ENCODE measurements at regions not wholly inside any gene's neighbourhood (a gene's known extent, or its start where the extent isn't known, plus 50 kb on each side); places are given as distances from the start of the nearest gene placed in this dataset.

GRCh38 chr5:125106271-125106670 lies 359.8 kb upstream of the ZNF608 start:
- no peak overlapping the region for H3K27ac ChIP-seq (ENCODE audit: low read depth, low read length)
- no peak overlapping the region for H3K9ac ChIP-seq (ENCODE audit: low read depth in 1 of 3, low read length in 3 of 3)
- no peaks in the 10 kb centered on the region for H3K9me3 ChIP-seq (ENCODE audit: control insufficient read depth in 3 of 3, low read length in 3 of 3)
- H3K36me3 ChIP-seq (ENCODE audit: control insufficient read depth in 3 of 3, insufficient read depth in 3 of 3, low read length in 3 of 3), result no peaks in the 10 kb centered on the region
- no peak overlapping the region for H3K4me3 ChIP-seq (ENCODE audit: low read length in 3 of 3)
- no peaks in the 10 kb centered on the region for H3K27me3 ChIP-seq (ENCODE audit: control insufficient read depth in 3 of 3, insufficient read depth in 3 of 3, low read length in 3 of 3)
- H3K4me1 ChIP-seq (ENCODE audit: control insufficient read depth in 3 of 3, insufficient read depth in 3 of 3, low read length in 3 of 3), result no peaks in the 10 kb centered on the region

GRCh38 chr5:125106881-125107280 lies 360.4 kb upstream of the ZNF608 start:
- H3K9ac ChIP-seq (ENCODE audit: low read depth in 1 of 3, low read length in 3 of 3), result no peak overlapping the region
- H3K27ac ChIP-seq (ENCODE audit: low read depth, low read length), result no peak overlapping the region
- no peaks in the 10 kb centered on the region for H3K27me3 ChIP-seq (ENCODE audit: control insufficient read depth in 3 of 3, insufficient read depth in 3 of 3, low read length in 3 of 3)
- H3K4me3 ChIP-seq (ENCODE audit: low read length in 3 of 3), result no peak overlapping the region
- H3K36me3 ChIP-seq (ENCODE audit: control insufficient read depth in 3 of 3, insufficient read depth in 3 of 3, low read length in 3 of 3), result no peaks in the 10 kb centered on the region
- H3K9me3 ChIP-seq (ENCODE audit: control insufficient read depth in 3 of 3, low read length in 3 of 3), result no peaks in the 10 kb centered on the region
- no peaks in the 10 kb centered on the region for H3K4me1 ChIP-seq (ENCODE audit: control insufficient read depth in 3 of 3, insufficient read depth in 3 of 3, low read length in 3 of 3)

GRCh38 chr5:125109293-125109692 lies 362.9 kb upstream of the ZNF608 start:
- Histone ChIP-seq H3K27ac (ENCODE audit: low read depth, low read length) (no peak overlapping the region), H3K4me3 (ENCODE audit: low read length in 3 of 3) (no peak overlapping the region)

GRCh38 chr5:125109816-125110215 lies 363.4 kb upstream of the ZNF608 start:
- Histone ChIP-seq H3K9ac (ENCODE audit: low read depth in 1 of 3, low read length in 3 of 3) (no peak overlapping the region), H3K4me3 (ENCODE audit: low read length in 3 of 3) (no peak overlapping the region), H3K9me3 (ENCODE audit: control insufficient read depth in 3 of 3, low read length in 3 of 3) (no peaks in the 10 kb centered on the region), H3K27me3 (ENCODE audit: control insufficient read depth in 3 of 3, insufficient read depth in 3 of 3, low read length in 3 of 3) (no peaks in the 10 kb centered on the region), H3K27ac (ENCODE audit: low read depth, low read length) (no peak overlapping the region), H3K4me1 (ENCODE audit: control insufficient read depth in 3 of 3, insufficient read depth in 3 of 3, low read length in 3 of 3) (no peaks in the 10 kb centered on the region), H3K36me3 (ENCODE audit: control insufficient read depth in 3 of 3, insufficient read depth in 3 of 3, low read length in 3 of 3) (no peaks in the 10 kb centered on the region)

More at GRCh38 chr5:125109293-125109692, 362.9 kb upstream of the ZNF608 start:
- no peaks in the 10 kb centered on the region for H3K4me1 ChIP-seq (ENCODE audit: control insufficient read depth in 3 of 3, insufficient read depth in 3 of 3, low read length in 3 of 3)
- H3K36me3 ChIP-seq (ENCODE audit: control insufficient read depth in 3 of 3, insufficient read depth in 3 of 3, low read length in 3 of 3), result no peaks in the 10 kb centered on the region
- no peak overlapping the region for H3K9ac ChIP-seq (ENCODE audit: low read depth in 1 of 3, low read length in 3 of 3)
- H3K9me3 ChIP-seq (ENCODE audit: control insufficient read depth in 3 of 3, low read length in 3 of 3), result no peaks in the 10 kb centered on the region
- no peaks in the 10 kb centered on the region for H3K27me3 ChIP-seq (ENCODE audit: control insufficient read depth in 3 of 3, insufficient read depth in 3 of 3, low read length in 3 of 3)

GRCh38 chr5:125112196-125112595 lies 365.8 kb upstream of the ZNF608 start:
- Histone ChIP-seq H3K9me3 (ENCODE audit: control insufficient read depth in 3 of 3, low read length in 3 of 3) (no peaks in the 10 kb centered on the region), H3K27ac (ENCODE audit: low read depth, low read length) (no peak overlapping the region), H3K36me3 (ENCODE audit: control insufficient read depth in 3 of 3, insufficient read depth in 3 of 3, low read length in 3 of 3) (no peaks in the 10 kb centered on the region), H3K4me3 (ENCODE audit: low read length in 3 of 3) (no peak overlapping the region), H3K4me1 (ENCODE audit: control insufficient read depth in 3 of 3, insufficient read depth in 3 of 3, low read length in 3 of 3) (no peaks in the 10 kb centered on the region), H3K9ac (ENCODE audit: low read depth in 1 of 3, low read length in 3 of 3) (no peak overlapping the region), H3K27me3 (ENCODE audit: control insufficient read depth in 3 of 3, insufficient read depth in 3 of 3, low read length in 3 of 3) (no peaks in the 10 kb centered on the region)

GRCh38 chr5:125113328-125113727 lies 366.9 kb upstream of the ZNF608 start:
- no peak overlapping the region for H3K9ac ChIP-seq (ENCODE audit: low read depth in 1 of 3, low read length in 3 of 3)
- no peaks in the 10 kb centered on the region for H3K36me3 ChIP-seq (ENCODE audit: control insufficient read depth in 3 of 3, insufficient read depth in 3 of 3, low read length in 3 of 3)
- H3K27ac ChIP-seq (ENCODE audit: low read depth, low read length), result no peak overlapping the region
- H3K9me3 ChIP-seq (ENCODE audit: control insufficient read depth in 3 of 3, low read length in 3 of 3), result no peaks in the 10 kb centered on the region
- H3K27me3 ChIP-seq (ENCODE audit: control insufficient read depth in 3 of 3, insufficient read depth in 3 of 3, low read length in 3 of 3), result no peaks in the 10 kb centered on the region
- H3K4me3 ChIP-seq (ENCODE audit: low read length in 3 of 3), result no peak overlapping the region
- H3K4me1 ChIP-seq (ENCODE audit: control insufficient read depth in 3 of 3, insufficient read depth in 3 of 3, low read length in 3 of 3), result no peaks in the 10 kb centered on the region

GRCh38 chr5:125115195-125115525 lies 368.7 kb upstream of the ZNF608 start:
- no peak overlapping the region for H3K9ac ChIP-seq (ENCODE audit: low read depth in 1 of 3, low read length in 3 of 3)
- no peaks in the 10 kb centered on the region for H3K36me3 ChIP-seq (ENCODE audit: control insufficient read depth in 3 of 3, insufficient read depth in 3 of 3, low read length in 3 of 3)
- H3K27me3 ChIP-seq (ENCODE audit: control insufficient read depth in 3 of 3, insufficient read depth in 3 of 3, low read length in 3 of 3), result no peaks in the 10 kb centered on the region
- no peaks in the 10 kb centered on the region for H3K4me1 ChIP-seq (ENCODE audit: control insufficient read depth in 3 of 3, insufficient read depth in 3 of 3, low read length in 3 of 3)
- H3K4me3 ChIP-seq (ENCODE audit: low read length in 3 of 3), result peak overlapping the region in 1 of 3 donors; percentile 33
- H3K27ac ChIP-seq (ENCODE audit: low read depth, low read length), result no peak overlapping the region
- no peaks in the 10 kb centered on the region for H3K9me3 ChIP-seq (ENCODE audit: control insufficient read depth in 3 of 3, low read length in 3 of 3)

GRCh38 chr5:125117566-125117965 lies 371.1 kb upstream of the ZNF608 start:
- Histone ChIP-seq H3K9ac (ENCODE audit: low read depth in 1 of 3, low read length in 3 of 3) (no peak overlapping the region), H3K9me3 (ENCODE audit: control insufficient read depth in 3 of 3, low read length in 3 of 3) (no peaks in the 10 kb centered on the region), H3K36me3 (ENCODE audit: control insufficient read depth in 3 of 3, insufficient read depth in 3 of 3, low read length in 3 of 3) (no peaks in the 10 kb centered on the region), H3K4me3 (ENCODE audit: low read length in 3 of 3) (no peak overlapping the region), H3K27me3 (ENCODE audit: control insufficient read depth in 3 of 3, insufficient read depth in 3 of 3, low read length in 3 of 3) (no peaks in the 10 kb centered on the region), H3K4me1 (ENCODE audit: control insufficient read depth in 3 of 3, insufficient read depth in 3 of 3, low read length in 3 of 3) (no peaks in the 10 kb centered on the region), H3K27ac (ENCODE audit: low read depth, low read length) (no peak overlapping the region)

- Histone ChIP-seq H3K27ac (ENCODE audit: low read depth, low read length) (no peak overlapping the region), H3K27me3 (ENCODE audit: control insufficient read depth in 3 of 3, insufficient read depth in 3 of 3, low read length in 3 of 3) (no peaks in the 10 kb centered on the region), H3K4me1 (ENCODE audit: control insufficient read depth in 3 of 3, insufficient read depth in 3 of 3, low read length in 3 of 3) (no peaks in the 10 kb centered on the region), H3K9ac (ENCODE audit: low read depth in 1 of 3, low read length in 3 of 3) (no peak overlapping the region), H3K9me3 (ENCODE audit: control insufficient read depth in 3 of 3, low read length in 3 of 3) (no peaks in the 10 kb centered on the region), H3K36me3 (ENCODE audit: control insufficient read depth in 3 of 3, insufficient read depth in 3 of 3, low read length in 3 of 3) (no peaks in the 10 kb centered on the region), H3K4me3 (ENCODE audit: low read length in 3 of 3) (no peak overlapping the region)
Measured at GRCh38 chr5:125120012-125120411, 373.6 kb upstream of the ZNF608 start.

- H3K4me1 ChIP-seq (ENCODE audit: control insufficient read depth in 3 of 3, insufficient read depth in 3 of 3, low read length in 3 of 3), result no peaks in the 10 kb centered on the region
- H3K4me3 ChIP-seq (ENCODE audit: low read length in 3 of 3), result no peak overlapping the region
- H3K27ac ChIP-seq (ENCODE audit: low read depth, low read length), result no peak overlapping the region
- no peaks in the 10 kb centered on the region for H3K27me3 ChIP-seq (ENCODE audit: control insufficient read depth in 3 of 3, insufficient read depth in 3 of 3, low read length in 3 of 3)
- no peaks in the 10 kb centered on the region for H3K9me3 ChIP-seq (ENCODE audit: control insufficient read depth in 3 of 3, low read length in 3 of 3)
- no peak overlapping the region for H3K9ac ChIP-seq (ENCODE audit: low read depth in 1 of 3, low read length in 3 of 3)
- H3K36me3 ChIP-seq (ENCODE audit: control insufficient read depth in 3 of 3, insufficient read depth in 3 of 3, low read length in 3 of 3), result no peaks in the 10 kb centered on the region
Measured at GRCh38 chr5:125125031-125125823, 378.8 kb upstream of the ZNF608 start.
